Adipocyte (in vitro differentiated cells): ENCODE measurements at regions not wholly inside any gene's neighbourhood (a gene's known extent, or its start where the extent isn't known, plus 50 kb on each side); places are given as distances from the start of the nearest gene placed in this dataset.

Experiments
- DNase-seq: peaks from one replicate; pipeline ENCODE4 v3.0.0-alpha.2; 2015; ENCODE audit warnings: low read depth
- H3K27me3 ChIP-seq: replicated peaks from 2 replicates; pipeline ENCODE4 v1.7.0; 2013; ENCODE audit warnings: mild to moderate bottlenecking, low read length, moderate library complexity; ENCODE audit not compliant: control insufficient read depth, insufficient read depth
- H3K36me3 ChIP-seq: 2 replicates; pipeline ENCODE4 v1.7.0; 2013; ENCODE audit warnings: low read length, mild to moderate bottlenecking, moderate library complexity; ENCODE audit not compliant: control insufficient read depth, insufficient read depth, severe bottlenecking
- H3K4me1 ChIP-seq: 2 replicates; pipeline ENCODE4 v1.7.0; 2013; ENCODE audit warnings: mild to moderate bottlenecking, low read length, moderate library complexity; ENCODE audit not compliant: control insufficient read depth, insufficient read depth
- H3K4me3 ChIP-seq: 2 replicates; pipeline ENCODE4 v1.7.0; 2013; ENCODE audit warnings: mild to moderate bottlenecking, low read length, moderate library complexity
- H3K9ac ChIP-seq: 2 replicates; pipeline ENCODE4 v1.7.0; 2013; ENCODE audit warnings: mild to moderate bottlenecking, low read length, moderate library complexity
- H3K9me3 ChIP-seq: 2 replicates; pipeline ENCODE4 v1.7.0; 2013; ENCODE audit warnings: mild to moderate bottlenecking, low read length, moderate library complexity; ENCODE audit not compliant: control insufficient read depth

DNA sequence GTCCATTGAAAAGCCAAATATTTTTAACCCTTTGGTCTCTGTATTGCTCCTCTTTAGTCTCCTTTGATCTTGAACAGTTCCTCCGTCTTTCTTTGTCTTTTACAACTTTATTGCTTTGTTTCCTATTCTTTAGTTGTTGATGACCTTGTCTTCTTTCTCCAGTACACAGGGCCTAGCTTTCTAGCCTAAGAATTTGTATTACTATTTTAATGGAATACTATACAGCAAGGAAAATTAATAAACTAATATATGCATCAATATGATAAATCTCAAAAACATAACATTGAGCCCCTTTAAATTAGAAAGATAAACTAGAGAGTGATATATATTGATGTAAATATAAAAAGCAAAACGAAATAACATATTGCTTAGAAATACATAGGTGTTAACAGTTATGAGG, 88.7 kb downstream of the NR1D2 start:
- H3K36me3 ChIP-seq = no peaks in the 10 kb centered on the region
- peaks cover 20% of the 10 kb centered on the region for H3K9me3 ChIP-seq
- no peaks in the 10 kb centered on the region for H3K4me1 ChIP-seq
- H3K4me3 ChIP-seq = no peak overlapping the region
- no peaks in the 10 kb centered on the region for H3K27me3 ChIP-seq
- no peak overlapping the region for H3K9ac ChIP-seq
- no peak for DNase-seq

- Histone ChIP-seq H3K27me3 (no peaks in the 10 kb centered on the region), H3K4me3 (no peak overlapping the region), H3K4me1 (no peaks in the 10 kb centered on the region), H3K9ac (no peak overlapping the region), H3K9me3 (peaks cover 20% of the 10 kb centered on the region), H3K36me3 (no peaks in the 10 kb centered on the region)
- no peak for DNase-seq
Observed at GRCh38 chr3:24034464-24034863, 89.4 kb downstream of the NR1D2 start.

GRCh38 chr3:24037971-24038370, 92.9 kb downstream of the NR1D2 start:
- Histone ChIP-seq H3K36me3 (no peaks in the 10 kb centered on the region), H3K4me3 (no peak overlapping the region), H3K4me1 (peaks cover 10% of the 10 kb centered on the region), H3K9ac (no peak overlapping the region), H3K9me3 (peaks cover 10% of the 10 kb centered on the region), H3K27me3 (no peaks in the 10 kb centered on the region)
- no peak for DNase-seq

GRCh38 chr3:24040311-24040710, 95.2 kb downstream of the NR1D2 start:
- no peak overlapping the region for H3K9ac ChIP-seq
- H3K4me1 ChIP-seq = peaks cover 11% of the 10 kb centered on the region
- H3K9me3 ChIP-seq = no peaks in the 10 kb centered on the region
- no peaks in the 10 kb centered on the region for H3K27me3 ChIP-seq
- H3K4me3 ChIP-seq = no peak overlapping the region
- no peaks in the 10 kb centered on the region for H3K36me3 ChIP-seq
- no peak for DNase-seq

GRCh38 chr3:24042174-24043059, 97.3 kb downstream of the NR1D2 start:
- Histone ChIP-seq H3K9me3 (no peaks in the 10 kb centered on the region), H3K27me3 (no peaks in the 10 kb centered on the region), H3K36me3 (no peaks in the 10 kb centered on the region), H3K4me3 (peak overlapping the region; percentile 66), H3K4me1 (peaks cover 18% of the 10 kb centered on the region), H3K9ac (peak overlapping the region; percentile 68)
- peak; percentile 61 for DNase-seq

DNA sequence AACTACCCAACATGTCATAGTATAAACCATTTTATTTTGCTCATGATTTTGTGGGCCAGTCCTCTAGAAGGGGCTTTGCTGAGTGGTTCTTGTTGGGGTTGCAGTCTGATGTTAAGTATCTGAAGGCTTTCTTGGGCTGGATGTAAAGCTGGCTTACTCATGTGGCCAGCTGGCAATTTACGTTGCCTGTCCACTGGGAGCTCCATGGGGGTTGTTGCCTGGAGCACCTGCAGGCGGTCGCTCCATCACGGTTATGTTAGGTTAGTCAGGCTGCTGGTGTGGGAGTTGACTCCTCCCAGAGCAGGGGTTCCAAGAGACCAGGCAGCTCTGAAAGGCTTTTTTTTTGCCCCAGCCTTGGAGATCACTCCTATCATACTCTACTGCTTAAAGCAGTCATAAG, 98.1 kb downstream of the NR1D2 start:
- H3K4me3 ChIP-seq = peak overlapping the region; percentile 66
- DNase-seq = no peak
- no peaks in the 10 kb centered on the region for H3K27me3 ChIP-seq
- no peaks in the 10 kb centered on the region for H3K36me3 ChIP-seq
- H3K9ac ChIP-seq = peak overlapping the region; percentile 68
- peaks cover 24% of the 10 kb centered on the region for H3K4me1 ChIP-seq
- H3K9me3 ChIP-seq = no peaks in the 10 kb centered on the region

DNA sequence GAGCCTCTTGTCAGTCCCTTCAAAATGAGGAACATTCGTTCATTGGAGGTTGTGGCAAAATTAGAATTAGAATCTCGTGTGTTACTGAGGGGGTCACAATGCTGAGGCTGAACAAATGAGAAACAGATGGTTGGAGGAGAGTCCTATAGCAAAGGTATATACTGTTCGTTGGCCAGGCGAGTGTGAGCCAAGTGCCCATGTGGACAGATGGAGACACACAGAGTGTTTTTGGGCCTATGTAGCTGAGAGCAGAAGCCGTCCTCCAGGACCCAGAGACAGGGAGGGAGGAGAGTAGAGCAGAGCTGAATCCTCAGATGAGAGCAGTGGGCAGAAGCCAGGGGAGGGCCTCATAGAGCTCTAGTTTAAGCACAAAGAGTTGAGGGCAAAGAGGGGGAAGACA, 98.9 kb downstream of the NR1D2 start:
- Histone ChIP-seq H3K4me3 (no peak overlapping the region), H3K36me3 (no peaks in the 10 kb centered on the region), H3K4me1 (peaks cover 32% of the 10 kb centered on the region), H3K9me3 (no peaks in the 10 kb centered on the region), H3K27me3 (no peaks in the 10 kb centered on the region), H3K9ac (no peak overlapping the region)
- no peak for DNase-seq

- Histone ChIP-seq H3K36me3 (no peaks in the 10 kb centered on the region), H3K9me3 (peaks cover 4% of the 10 kb centered on the region), H3K9ac (no peak overlapping the region), H3K4me3 (no peak overlapping the region), H3K4me1 (peaks cover 35% of the 10 kb centered on the region), H3K27me3 (no peaks in the 10 kb centered on the region)
- DNase-seq = no peak
Observed at GRCh38 chr3:24046214-24046613, 101.1 kb downstream of the NR1D2 start.

GRCh38 chr3:24047513-24047912, 102.4 kb downstream of the NR1D2 start:
- Histone ChIP-seq H3K4me1 (peaks cover 29% of the 10 kb centered on the region), H3K4me3 (peak overlapping the region; percentile 60), H3K27me3 (no peaks in the 10 kb centered on the region), H3K9me3 (peaks cover 4% of the 10 kb centered on the region), H3K9ac (peak overlapping the region; percentile 62), H3K36me3 (no peaks in the 10 kb centered on the region)
- DNase-seq = no peak

- DNase-seq = peak; percentile 52
- H3K4me3 ChIP-seq = no peak overlapping the region
- H3K4me1 ChIP-seq = peaks cover 24% of the 10 kb centered on the region
- H3K9ac ChIP-seq = peak overlapping the region; percentile 19
- no peaks in the 10 kb centered on the region for H3K36me3 ChIP-seq
- peaks cover 4% of the 10 kb centered on the region for H3K9me3 ChIP-seq
- H3K27me3 ChIP-seq = no peaks in the 10 kb centered on the region
Observed at GRCh38 chr3:24048843-24049242, 103.8 kb downstream of the NR1D2 start.

- H3K36me3 ChIP-seq = no peaks in the 10 kb centered on the region
- H3K4me1 ChIP-seq = peaks cover 17% of the 10 kb centered on the region
- DNase-seq = peak; percentile 55
- H3K27me3 ChIP-seq = no peaks in the 10 kb centered on the region
- no peak overlapping the region for H3K9ac ChIP-seq
- H3K4me3 ChIP-seq = no peak overlapping the region
- peaks cover 4% of the 10 kb centered on the region for H3K9me3 ChIP-seq
Observed at GRCh38 chr3:24052446-24052845, 107.4 kb downstream of the NR1D2 start.
